ENCODE measurements at regions not wholly inside any gene's neighbourhood (a gene's known extent, or its start where the extent isn't known, plus 50 kb on each side); places are given as distances from the start of the nearest gene placed in this dataset.

- TF ChIP-seq, protein P1, sequence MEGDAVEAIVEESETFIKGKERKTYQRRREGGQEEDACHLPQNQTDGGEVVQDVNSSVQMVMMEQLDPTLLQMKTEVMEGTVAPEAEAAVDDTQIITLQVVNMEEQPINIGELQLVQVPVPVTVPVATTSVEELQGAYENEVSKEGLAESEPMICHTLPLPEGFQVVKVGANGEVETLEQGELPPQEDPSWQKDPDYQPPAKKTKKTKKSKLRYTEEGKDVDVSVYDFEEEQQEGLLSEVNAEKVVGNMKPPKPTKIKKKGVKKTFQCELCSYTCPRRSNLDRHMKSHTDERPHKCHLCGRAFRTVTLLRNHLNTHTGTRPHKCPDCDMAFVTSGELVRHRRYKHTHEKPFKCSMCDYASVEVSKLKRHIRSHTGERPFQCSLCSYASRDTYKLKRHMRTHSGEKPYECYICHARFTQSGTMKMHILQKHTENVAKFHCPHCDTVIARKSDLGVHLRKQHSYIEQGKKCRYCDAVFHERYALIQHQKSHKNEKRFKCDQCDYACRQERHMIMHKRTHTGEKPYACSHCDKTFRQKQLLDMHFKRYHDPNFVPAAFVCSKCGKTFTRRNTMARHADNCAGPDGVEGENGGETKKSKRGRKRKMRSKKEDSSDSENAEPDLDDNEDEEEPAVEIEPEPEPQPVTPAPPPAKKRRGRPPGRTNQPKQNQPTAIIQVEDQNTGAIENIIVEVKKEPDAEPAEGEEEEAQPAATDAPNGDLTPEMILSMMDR (IDR thresholded peaks at IDR 0.05) = no peak
- TF ChIP-seq POLR2AphosphoS5 (IDR thresholded peaks at IDR 0.05) = no peak
- no peak for TF ChIP-seq POLR2A (IDR thresholded peaks at IDR 0.05)
Observed at GRCh38 chr12:5308216-5308615, 123.7 kb upstream of the NTF3 start.
